GM21723 (cell line): ENCODE measurements at regions not wholly inside any gene's neighbourhood (a gene's known extent, or its start where the extent isn't known, plus 50 kb on each side); places are given as distances from the start of the nearest gene placed in this dataset.
"Not testable (repeated sequence)": the region's sequence is repeated elsewhere in the genome, so short reads cannot be mapped to it uniquely, and the experiment has no call there.

ENCODE experiments used
- ATAC-seq: cut with Tn5 transposase; IDR thresholded peaks from one replicate; pipeline ENCODE4 v1.9.1; 2021; ENCODE audit warnings: mild to moderate bottlenecking, moderate library complexity; ENCODE audit not compliant: unreplicated experiment

DNA sequence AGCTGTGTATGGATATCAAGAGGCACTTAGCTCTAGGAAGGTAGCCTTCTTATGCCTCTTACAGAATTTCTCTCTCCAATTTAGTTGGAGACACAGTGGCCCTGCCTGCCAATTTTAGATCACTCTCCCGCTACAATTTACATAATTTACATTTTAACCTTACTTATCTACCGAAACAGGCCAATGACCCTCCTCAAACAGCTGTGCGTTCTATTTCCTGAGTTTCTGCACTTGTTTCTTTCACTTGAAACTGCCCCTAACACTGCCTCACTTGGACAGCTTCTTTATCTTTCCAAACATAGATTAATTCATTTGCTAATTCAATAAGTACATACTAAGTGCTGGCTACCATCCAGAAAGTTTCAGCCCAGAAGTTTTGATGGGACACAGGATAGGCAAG lies 52.9 kb upstream of the HDDC2 start:
- ATAC-seq = no peak

DNA sequence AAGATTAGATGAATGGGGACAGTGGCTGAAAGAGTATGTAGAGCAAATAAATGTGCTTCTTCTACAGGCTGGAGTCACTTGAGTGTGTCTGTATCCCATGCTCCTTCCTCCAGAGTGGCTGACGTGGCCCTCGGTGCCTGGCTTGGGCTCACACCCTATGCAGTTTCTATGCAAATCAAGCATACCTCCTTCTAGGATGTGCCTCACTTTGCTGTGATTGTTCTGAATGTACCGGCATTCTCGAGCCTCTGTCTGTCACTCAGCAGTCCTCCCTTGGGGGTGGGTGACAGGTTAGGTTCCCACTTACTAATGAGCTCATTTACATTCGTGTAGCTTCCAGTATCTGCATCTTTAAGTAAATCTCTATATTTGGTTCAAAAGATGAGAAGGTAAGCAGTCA lies 55.1 kb upstream of the HDDC2 start:
- ATAC-seq = peak; percentile 54

DNA sequence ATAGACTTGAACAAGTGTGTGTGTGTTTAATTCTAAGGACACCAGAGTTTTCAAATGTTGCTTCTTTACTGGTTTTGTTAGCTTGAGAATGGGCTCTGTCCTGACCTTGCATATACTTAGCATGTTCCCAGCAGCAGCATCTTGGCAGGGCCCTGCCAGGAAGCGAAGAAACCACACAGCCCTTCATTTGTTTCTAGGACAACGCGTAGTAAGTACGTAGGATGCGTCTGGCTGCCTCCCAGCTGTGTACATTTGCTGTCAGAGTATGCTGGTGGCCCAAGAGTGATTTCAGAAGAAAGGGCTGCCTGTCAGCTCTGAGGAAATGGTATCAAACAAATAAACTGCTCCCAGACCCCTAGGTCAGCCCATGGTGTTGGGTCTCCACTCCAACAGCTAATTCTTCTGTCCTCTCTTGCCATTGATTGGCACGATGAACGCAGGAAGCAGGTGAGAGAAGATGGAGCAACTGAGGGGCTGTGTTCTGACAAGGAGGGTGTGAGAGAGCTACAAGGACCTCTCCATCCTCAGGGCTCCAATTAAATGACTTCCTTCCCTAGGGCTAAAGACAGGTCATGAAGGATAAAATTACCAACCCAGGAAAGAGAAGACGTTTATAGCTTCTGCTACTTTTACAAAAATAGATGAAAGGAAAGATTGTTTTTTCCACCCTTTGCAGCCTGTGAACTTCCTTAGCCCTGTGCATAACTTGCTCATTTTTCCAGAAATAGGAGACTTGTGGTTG lies 55.9 kb upstream of the HDDC2 start:
- peak; percentile 77 for ATAC-seq

DNA sequence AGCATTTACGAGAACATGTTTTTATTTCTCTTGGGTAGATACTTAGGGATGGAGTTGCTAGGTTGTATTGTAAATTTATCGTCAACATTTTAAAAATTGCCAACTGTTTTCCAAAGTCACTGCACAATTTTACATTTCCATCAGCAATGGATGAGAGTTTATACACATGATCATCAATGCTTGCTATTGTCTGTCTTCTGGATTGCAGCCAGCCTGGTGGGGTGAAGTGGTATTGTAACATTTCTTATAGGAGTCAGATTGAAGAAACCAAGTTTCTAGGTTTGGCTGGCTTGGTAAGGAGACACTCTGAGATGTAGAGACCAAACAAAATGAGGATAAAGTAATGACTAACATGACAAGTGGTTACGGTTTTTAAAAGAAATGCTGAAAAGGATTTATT lies 57.1 kb upstream of the HDDC2 start:
- ATAC-seq = no peak

DNA sequence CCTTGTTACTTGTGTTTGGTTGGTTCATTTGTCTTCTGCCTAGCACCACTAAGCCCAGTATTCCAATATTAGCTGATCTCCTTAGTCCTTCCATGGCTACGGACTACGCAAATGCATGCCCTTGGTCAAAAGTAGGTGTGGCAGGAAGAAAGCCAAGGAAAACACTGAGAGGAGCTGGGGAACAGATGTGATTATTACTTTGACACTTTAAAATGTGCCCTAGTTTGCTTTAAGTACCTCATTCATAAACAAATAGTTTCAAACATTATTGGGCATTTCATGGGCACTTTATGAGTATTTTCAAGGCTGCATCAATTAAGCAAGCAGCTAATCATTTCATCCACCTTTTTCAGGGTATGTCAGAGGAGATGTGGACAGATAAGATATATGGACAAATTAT lies 60.1 kb upstream of the HDDC2 start:
- ATAC-seq = no peak

DNA sequence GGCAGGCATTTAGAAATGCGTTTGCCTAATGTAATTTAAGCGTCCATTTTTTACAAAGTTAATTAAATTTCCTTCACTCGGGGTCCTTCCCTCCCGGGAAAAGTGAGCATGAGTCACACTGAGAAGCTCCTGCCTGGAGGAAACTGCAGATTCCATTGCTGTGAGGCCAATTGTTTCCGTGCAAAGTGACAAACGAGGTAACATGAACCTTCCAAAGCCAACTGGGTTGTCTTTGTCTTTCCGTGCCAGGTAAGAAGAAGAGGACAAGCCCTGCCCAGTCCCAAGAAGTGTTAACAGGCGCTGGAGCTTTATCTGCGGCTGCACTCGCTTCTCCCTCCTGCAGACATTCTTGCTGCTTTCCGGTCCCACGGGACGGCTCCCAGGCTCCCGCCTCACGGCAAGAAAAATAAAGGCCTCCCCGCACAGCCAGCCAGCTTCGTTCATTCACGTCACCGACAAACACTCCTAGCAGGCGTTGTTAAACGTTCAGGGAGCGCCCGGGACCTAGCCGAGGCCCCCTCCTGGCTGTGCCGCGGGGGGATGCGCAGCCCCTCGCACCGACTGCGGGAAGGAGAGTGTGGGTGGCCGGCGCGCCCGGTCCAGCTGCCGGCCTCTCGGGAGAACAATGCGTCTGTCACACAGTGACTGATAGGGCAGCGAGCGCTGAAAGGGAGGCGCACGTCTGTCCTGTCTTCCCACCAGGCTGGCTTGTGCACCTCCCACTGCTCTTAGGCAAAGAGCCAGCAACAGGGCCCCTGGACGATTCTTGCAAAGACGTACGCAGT lies 61.5 kb upstream of the HDDC2 start:
- no peak for ATAC-seq

DNA sequence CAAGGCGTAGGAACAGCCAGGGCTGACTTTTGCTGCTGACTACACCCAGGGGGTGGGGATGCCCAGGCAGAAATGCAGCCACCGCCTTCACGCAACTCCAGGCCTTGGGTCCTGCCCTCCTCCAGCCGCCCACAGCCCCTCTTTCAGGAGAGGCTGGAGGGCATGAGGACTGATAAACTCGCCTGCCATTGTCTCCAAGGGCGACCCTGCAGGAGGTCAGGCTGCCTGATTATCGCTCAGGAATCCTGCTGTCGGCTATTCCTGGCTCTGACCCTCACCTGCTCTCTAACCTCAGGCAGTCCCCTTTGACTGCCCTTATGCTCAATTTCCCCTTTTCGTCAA lies 62.0 kb upstream of the HDDC2 start:
- ATAC-seq = no peak

DNA sequence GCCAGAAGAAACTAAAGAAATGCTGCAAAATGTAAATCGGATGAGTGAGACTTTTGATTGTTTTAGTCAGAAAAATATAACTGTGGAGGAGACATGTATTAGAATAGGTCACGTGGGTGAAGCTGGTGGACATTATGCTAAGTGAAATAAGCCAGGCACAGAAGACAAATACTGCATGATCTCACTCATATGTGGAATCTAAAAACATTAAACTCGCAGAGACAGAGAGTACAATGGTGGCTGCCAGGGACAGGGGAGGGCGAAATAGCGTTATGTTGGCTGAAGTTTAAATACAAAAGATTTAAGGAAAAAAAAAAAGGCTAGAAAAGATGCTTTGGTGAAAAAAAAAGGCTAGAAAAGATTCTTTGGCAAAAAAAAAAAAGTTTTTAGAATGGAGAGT lies 63.5 kb upstream of the HDDC2 start:
- no peak for ATAC-seq

DNA sequence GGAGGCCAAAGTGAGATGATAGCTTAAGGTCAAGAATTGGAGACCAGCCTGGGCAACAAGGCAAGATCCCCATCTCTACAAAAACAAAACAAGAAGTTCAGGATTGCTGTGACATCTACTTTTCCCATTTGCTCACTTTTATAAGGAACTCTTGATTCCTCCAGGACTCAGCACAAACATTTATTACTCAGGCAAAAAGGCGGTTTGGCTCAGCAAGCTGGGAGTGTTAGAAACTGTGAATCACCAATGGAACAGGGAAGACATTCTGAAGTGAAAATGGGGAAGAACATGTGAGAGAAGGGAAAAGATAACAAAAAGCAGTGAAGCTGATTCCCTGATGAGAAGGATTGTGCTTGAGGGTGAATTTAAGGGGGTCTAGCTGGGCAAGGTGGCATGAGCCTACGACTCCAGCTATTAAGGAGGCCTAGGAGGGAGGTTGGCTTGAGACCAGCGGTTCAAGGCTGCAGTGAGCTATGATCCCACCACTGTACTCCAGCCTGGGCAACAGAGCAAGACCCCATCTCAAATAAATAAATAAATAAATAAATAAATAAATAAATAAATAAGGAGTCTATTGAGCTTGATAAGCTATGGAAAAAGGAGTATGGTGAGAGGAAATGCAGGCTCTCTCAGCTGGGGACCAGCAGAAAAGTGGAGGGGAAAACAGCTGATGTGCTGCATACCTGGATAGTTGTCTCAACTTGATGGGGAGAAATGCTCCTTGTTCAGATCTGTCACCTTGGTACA lies 65.4 kb upstream of the HDDC2 start:
- ATAC-seq = no peak

DNA sequence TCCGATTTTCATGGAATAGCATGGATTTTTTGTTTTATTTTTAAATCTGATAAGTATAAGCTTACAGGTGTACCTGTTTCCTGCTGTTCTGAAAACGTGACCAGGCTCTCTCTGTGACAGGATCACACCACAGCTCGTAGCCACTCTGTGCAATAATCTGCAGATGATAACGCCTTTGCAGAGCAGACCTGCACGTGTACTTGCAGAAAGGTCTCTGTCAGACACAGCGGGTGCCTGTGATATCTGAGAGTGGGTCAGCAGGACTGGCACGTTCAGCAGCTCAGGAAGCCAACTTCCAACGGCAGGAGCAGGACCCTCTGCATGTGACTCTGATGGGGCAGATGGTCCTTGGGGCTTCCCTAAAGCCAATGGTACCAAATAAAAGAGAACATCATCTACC lies 68.6 kb upstream of the HDDC2 start:
- ATAC-seq = no peak

DNA sequence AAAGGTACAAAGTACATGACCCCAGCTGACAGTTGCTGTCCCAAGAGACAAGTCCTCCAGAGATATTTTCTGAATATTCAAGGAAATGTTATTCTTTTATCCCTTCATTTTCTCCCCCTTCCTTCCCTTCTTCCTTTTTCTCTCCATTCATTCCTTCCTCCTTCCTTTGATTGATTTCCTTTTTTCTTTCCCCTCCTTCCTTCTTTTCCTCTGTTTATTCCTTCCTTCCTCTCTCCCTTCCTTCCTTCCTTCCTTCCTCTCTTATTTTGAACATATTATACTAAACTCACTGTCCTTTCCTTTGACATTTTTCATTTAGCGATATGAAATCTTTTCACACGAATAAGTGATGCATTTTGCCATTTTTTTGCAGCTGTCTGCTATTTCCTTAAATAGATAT lies 73.2 kb upstream of the HDDC2 start:
- ATAC-seq = no peak

DNA sequence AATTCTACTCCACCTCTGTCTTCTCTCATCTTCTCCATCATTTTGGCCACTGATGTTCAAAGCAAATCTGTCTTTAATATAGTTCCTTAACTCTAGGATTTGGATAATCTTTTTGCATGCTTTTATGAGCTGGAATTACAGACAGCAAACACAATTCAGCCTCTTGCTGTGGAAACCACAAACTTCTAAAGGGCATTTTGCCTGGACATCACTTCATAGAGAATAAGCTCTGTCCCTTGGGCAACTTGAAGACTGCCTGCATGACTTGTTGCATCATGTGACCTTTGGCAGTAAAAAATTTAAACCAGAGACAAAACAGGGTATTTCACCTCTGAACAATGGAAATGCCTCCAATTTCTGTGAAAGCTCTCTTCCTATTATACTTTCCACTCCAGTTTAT lies 74.1 kb upstream of the HDDC2 start:
- no peak for ATAC-seq

DNA sequence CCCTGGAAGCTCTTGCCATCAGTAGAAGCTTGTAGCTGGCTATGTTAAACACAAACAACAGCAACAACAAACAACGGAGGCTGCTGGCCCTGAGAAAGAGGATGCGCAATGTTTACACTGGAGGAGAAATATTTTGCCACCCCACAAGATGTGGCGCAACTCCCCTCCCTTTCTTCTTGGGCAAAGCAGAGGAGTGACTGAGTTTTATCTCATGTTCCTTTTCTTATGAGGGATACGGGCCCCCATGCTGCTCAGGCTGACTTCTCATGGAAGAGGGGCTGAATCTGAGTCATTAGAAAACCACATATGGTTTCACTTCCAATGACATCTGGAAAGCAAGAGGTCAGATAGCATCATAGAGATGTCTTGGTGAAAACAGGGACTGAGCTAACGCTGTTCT lies 75.9 kb upstream of the HDDC2 start:
- no peak for ATAC-seq

DNA sequence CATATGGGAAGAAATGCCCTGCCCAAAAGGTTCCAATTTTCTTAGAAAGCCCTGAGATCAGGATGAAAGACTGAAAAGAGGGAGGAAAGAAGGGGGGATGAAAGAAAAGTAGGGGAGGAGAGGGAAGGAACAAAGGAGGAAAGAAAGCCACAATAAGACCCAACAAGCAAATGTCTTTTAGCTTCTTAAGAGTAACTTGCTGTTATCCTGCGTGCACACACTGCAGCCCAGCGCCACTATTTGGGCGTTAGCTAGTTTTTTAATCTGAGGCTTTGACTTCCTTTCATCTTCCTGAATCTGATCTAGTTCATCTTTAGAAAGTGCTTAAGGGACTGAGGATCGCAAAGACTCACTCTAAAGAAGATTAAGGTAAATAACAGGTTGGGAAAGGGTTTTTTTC lies 77.4 kb upstream of the HDDC2 start:
- no peak for ATAC-seq

DNA sequence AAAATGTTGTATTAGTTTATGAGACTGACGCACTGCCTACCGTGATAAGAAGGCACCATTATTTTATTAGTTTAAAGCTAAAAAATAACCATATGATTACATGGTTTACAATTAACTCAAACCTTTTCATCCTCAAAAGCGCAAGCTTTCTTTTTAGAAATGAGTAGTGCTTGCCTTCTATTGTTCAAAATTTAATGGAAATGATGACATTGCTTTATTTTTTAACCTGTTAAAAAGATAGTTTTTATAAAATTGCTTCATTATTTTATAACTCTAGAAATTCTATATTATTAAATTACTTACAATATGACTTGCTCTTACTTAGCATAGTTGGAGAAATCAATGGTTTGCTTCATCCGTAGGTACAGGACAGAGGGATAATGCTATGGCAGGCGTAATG lies 78.7 kb upstream of the HDDC2 start:
- no peak for ATAC-seq

DNA sequence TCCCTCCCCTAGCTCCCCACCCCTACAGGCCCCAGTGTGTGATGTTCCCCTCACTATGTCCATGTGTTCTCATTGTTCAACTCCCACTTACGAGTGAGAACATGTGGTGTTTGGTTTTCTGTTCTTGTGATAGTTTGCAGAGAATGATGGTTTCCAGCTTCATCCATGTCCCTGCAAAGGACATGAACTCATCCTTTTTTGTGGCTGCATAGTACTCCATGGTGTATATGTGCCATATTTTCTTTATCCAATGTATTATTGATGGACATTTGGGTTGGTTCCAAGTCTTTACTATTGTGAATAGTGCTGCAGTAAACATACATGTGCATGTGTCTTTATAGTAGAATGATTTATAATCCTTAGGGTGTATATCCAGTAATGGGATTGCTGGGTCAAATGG lies 84.6 kb upstream of the HDDC2 start:
- ATAC-seq = not testable (repeated sequence)

DNA sequence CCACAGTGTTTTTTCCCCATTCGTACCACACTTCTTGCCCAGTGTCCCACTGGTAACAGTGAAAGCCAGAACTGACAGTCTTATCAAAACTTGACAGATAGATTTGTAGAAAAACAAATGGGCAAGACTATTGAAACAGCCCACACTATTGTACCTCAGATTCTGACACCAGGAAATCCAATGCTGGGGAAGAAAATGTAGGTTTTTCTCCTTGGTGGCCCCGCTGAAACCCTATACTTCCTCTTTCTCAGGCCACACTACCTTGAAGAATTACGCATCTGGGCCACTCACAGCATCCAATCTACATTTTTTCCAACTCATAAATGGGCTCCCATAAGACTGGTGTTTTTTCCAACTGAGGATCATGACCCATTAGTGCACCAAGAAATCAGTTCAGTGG lies 90.9 kb upstream of the HDDC2 start:
- ATAC-seq = peak; percentile 77

DNA sequence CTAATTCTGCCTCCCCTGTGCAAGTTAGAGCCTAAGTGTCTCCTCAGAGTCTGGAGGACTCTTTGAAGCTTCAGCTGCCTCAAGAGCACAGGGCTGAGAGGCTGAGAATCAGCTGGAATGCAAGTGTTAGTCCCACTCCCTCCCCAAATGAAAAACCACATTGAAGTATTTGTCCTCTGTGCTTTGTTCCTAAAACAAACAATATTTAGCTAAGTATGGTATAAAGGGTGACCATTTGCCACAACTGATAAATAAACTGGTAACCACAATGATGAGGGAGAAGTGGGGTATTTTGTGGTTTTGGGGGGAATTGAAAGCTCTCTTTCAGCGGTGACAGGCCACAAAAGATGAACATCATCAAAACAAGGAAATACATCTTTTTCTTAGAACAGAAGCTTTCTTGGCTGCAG lies 91.7 kb upstream of the HDDC2 start:
- no peak for ATAC-seq

DNA sequence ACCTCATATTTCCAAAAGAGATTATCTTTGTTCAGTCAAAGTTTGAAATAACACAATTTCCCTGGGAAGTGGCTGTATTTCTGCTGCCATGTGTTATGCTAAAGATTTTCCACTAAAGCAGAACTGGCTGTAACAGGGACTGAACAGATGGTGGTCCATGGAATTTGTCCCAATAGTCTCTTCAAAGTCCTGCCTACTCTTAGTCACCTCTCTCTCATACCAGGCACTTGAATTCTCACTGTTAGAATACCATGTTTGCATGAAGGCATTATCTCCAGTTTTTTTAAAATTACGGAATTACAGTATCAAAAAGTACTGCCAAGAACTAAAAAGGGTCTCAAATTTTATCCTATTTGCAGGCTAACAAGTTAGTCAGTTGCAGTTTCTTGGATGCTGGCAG lies 105.0 kb upstream of the HDDC2 start:
- ATAC-seq = no peak

DNA sequence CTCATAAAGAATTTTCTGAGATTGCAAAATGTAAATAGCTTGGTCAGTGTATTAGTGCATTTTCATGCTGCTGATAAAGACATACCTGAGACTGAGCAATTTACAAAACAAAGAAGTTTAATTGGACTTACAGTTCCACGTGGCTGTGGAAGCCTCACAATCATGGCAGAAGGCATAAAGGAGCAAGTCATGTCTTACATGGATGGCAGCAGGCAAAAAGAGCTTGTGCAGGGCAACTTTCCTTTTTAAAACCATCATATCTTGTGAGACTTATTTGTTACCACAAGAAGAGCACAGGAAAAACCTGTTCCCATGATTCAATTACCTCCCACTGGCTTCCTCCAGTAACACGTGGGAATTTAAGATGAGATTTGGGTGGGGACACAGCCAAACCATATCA lies 112.7 kb upstream of the HDDC2 start:
- ATAC-seq = no peak

DNA sequence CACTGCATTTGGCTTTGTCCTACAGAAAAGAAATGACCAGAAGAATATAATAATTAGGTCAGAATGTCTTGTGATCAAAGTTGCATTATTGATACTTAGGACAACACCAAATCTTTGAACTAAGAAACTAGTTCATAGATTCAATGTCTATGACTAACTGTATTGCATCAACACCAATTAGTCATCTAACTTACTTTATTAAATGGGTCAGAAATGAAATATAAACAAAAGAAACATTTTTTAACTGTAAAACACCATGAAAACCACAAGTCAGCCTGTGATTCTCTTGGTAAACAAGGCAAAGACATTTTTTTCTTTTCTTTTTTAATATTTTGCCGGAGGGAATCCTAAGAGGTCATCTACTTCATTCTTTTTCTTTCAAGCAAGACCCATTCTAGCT lies 114.1 kb upstream of the HDDC2 start:
- no peak for ATAC-seq

DNA sequence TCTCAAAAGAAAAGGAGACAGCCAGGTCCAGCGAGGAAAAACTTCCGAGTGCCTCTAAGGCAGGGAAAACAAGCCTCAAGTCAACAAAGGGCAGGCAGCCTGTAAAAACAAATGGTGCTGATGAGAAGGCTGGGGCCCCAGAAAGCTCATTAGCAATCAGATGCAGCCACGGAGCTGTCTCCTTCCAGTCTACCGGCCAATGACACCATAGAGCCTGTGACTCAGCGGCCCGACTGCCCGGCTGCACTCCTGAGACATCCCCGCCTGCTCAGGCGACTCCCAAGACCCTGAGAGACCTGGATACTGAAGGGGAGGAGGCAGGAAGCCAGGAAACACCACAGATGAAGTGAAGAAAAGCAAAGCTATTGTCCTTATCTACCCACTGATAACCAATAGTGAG lies 120.1 kb upstream of the HDDC2 start:
- no peak for ATAC-seq
